ENCODE measurements at regions not wholly inside any gene's neighbourhood (a gene's known extent, or its start where the extent isn't known, plus 50 kb on each side); places are given as distances from the start of the nearest gene placed in this dataset.
"Not testable (repeated sequence)": the region's sequence is repeated elsewhere in the genome, so short reads cannot be mapped to it uniquely, and the experiment has no call there.

DNA sequence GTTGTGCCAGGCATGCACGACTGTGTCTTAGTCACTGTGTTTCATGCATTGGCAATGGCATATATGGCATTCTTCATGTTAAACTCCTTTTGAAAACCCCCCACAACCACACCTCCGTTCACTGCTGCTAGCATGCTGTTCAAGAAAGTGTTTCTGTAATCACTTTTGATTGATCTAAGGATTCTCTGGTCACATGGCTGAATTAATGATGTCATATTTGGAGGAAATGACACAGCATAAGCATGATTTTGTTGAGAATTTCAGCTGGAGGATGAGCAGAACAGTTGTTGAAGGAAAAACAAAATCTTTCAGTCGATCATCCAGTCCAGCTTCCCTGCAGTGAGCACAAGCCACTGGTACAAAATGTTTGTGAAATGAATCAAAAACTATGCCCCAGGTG lies 203.5 kb upstream of the ECI2 start:
- DNase-seq (ENCODE audit: low spot score in 2 of 2) = no peak
- no peak overlapping the region for H3K4me3 Mint-ChIP-seq
- H3K4me1 Mint-ChIP-seq = peaks cover 5% of the 10 kb centered on the region
- no peaks in the 10 kb centered on the region for H3K9me3 Mint-ChIP-seq
- no peaks in the 10 kb centered on the region for H3K36me3 Mint-ChIP-seq
- ATAC-seq = no peak
- no peak overlapping the region for H3K27ac Mint-ChIP-seq

GRCh38 chr6:4336778-4337442 lies 201.5 kb upstream of the ECI2 start:
- Mint-ChIP-seq H3K36me3 (no peaks in the 10 kb centered on the region), H3K4me3 (no peak overlapping the region), H3K9me3 (no peaks in the 10 kb centered on the region), H3K4me1 (no peaks in the 10 kb centered on the region), H3K27ac (no peak overlapping the region)
- no peak for DNase-seq (ENCODE audit: low spot score in 2 of 2)
- ATAC-seq = no peak

DNA sequence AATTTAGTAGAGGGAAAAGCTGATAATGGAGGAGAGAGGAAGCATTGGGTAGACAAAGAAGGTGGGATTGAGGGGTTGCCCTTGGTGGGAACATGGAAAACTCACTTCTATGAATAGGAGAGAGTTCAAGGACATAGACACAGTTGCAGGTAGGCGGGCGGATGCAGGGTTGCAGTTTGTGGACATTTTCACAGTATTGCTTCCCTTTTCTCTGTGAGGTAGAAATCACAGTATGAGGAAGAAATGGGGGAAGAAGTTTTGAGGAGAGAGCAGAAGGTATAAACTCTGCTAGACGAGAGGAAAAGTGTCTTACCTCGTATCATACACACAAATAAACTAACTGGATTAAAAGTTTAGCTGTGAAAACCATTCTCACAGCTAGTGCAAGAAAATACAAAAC lies 200.7 kb upstream of the ECI2 start:
- no peak for DNase-seq (ENCODE audit: low spot score in 2 of 2)
- no peaks in the 10 kb centered on the region for H3K4me1 Mint-ChIP-seq

GRCh38 chr6:4334158-4334740 lies 198.9 kb upstream of the ECI2 start:
- ATAC-seq, H3K36me3 Mint-ChIP-seq, H3K4me3 Mint-ChIP-seq: not testable (repeated sequence)

More for the DNA sequence above, 200.7 kb upstream of the ECI2 start:
- no peak for ATAC-seq
- no peak overlapping the region for H3K4me3 Mint-ChIP-seq
- no peak overlapping the region for H3K27ac Mint-ChIP-seq
- no peaks in the 10 kb centered on the region for H3K9me3 Mint-ChIP-seq
- no peaks in the 10 kb centered on the region for H3K36me3 Mint-ChIP-seq

GRCh38 chr6:4327841-4328240 lies 192.5 kb upstream of the ECI2 start:
- ATAC-seq (no peak), DNase-seq (ENCODE audit: low spot score in 2 of 2) (no peak)
- no peak overlapping the region for H3K27ac Mint-ChIP-seq
- no peaks in the 10 kb centered on the region for H3K4me1 Mint-ChIP-seq
- no peaks in the 10 kb centered on the region for H3K9me3 Mint-ChIP-seq
- H3K4me3 Mint-ChIP-seq = no peak overlapping the region
- no peaks in the 10 kb centered on the region for H3K36me3 Mint-ChIP-seq

More at GRCh38 chr6:4334158-4334740, 198.9 kb upstream of the ECI2 start:
- H3K27ac Mint-ChIP-seq; H3K4me1 Mint-ChIP-seq; H3K9me3 Mint-ChIP-seq; DNase-seq (ENCODE audit: low spot score in 2 of 2): not testable (repeated sequence)

GRCh38 chr6:4324746-4325145 lies 189.4 kb upstream of the ECI2 start:
- Mint-ChIP-seq H3K36me3 (no peaks in the 10 kb centered on the region), H3K4me1 (no peaks in the 10 kb centered on the region), H3K9me3 (no peaks in the 10 kb centered on the region), H3K4me3 (no peak overlapping the region), H3K27ac (no peak overlapping the region)
- ATAC-seq (no peak), DNase-seq (ENCODE audit: low spot score in 2 of 2) (no peak)

GRCh38 chr6:4323322-4323721 lies 187.9 kb upstream of the ECI2 start:
- no peak for DNase-seq (ENCODE audit: low spot score in 2 of 2)
- Mint-ChIP-seq H3K27ac (no peak overlapping the region), H3K4me3 (no peak overlapping the region), H3K9me3 (no peaks in the 10 kb centered on the region), H3K36me3 (no peaks in the 10 kb centered on the region), H3K4me1 (no peaks in the 10 kb centered on the region)
- no peak for ATAC-seq

GRCh38 chr6:4322846-4323309 lies 187.5 kb upstream of the ECI2 start:
- Mint-ChIP-seq H3K9me3 (no peaks in the 10 kb centered on the region), H3K4me3 (no peak overlapping the region), H3K27ac (no peak overlapping the region), H3K36me3 (no peaks in the 10 kb centered on the region), H3K4me1 (no peaks in the 10 kb centered on the region)
- ATAC-seq (no peak), DNase-seq (ENCODE audit: low spot score in 2 of 2) (no peak)

DNA sequence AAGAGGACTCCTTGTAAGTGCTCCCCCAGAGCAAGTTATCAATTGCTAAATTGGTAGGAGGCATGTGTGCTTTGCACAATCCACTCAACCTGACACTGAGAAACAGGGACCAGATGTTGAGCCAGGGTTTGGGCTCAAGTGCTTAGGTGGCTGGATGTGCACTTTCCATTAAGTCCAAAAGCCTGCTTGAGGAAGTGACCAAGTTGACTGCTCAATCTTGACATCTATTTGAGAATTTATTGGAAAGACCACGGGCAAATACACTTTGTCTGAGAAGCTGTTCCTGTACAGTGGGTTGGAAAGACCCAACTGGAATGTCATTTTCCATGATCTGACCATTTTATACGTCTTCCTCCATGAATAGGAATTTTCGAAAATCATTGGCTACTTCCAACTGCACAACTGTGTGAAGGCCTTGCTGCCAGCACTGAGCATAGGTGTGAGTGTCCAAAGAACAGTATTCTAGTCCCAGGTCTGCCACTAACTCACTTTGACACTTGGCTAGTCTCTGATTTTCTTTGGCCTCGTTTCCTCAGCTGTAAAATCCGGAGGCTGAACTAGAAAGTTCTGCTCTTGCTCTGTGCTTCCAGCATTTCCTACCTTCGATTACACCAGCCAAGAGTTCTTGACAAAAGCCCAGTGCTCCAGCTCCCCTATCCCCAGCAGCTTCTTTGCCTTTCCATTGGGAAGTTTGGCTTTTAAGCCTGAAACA lies 186.9 kb upstream of the ECI2 start:
- no peaks in the 10 kb centered on the region for H3K36me3 Mint-ChIP-seq
- H3K27ac Mint-ChIP-seq = no peak overlapping the region
- H3K9me3 Mint-ChIP-seq = no peaks in the 10 kb centered on the region

DNA sequence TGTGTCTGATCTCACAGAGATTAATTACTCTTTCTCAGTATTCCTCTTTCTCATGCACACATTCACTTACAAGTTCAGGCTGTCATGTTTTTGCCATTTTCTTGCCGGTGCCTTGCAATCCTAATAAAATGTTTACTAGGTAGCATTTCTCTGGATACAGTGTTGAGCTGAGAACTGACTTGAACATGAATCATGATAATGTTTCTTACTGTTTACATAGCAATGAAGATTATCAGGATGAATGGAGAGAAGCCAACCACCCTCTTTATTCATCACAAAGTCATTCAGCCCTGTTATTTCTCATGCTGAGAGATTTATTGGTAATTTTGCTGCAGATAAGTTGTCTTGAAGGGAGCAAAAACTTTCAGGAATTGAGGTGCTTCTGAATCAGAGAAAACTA lies 185.5 kb upstream of the ECI2 start:
- Mint-ChIP-seq H3K4me3 (no peak overlapping the region), H3K27ac (no peak overlapping the region), H3K9me3 (no peaks in the 10 kb centered on the region), H3K4me1 (no peaks in the 10 kb centered on the region), H3K36me3 (no peaks in the 10 kb centered on the region)
- ATAC-seq (no peak), DNase-seq (ENCODE audit: low spot score in 2 of 2) (no peak)

More for the DNA sequence above, 186.9 kb upstream of the ECI2 start:
- Mint-ChIP-seq H3K4me3 (no peak overlapping the region), H3K4me1 (no peaks in the 10 kb centered on the region)
- DNase-seq (ENCODE audit: low spot score in 2 of 2) = no peak
- ATAC-seq = no peak

- no peak for DNase-seq (ENCODE audit: low spot score in 2 of 2)
- no peak for ATAC-seq
- no peaks in the 10 kb centered on the region for H3K9me3 Mint-ChIP-seq
- H3K4me1 Mint-ChIP-seq = no peaks in the 10 kb centered on the region
- H3K27ac Mint-ChIP-seq = no peak overlapping the region
- no peak overlapping the region for H3K4me3 Mint-ChIP-seq
- no peaks in the 10 kb centered on the region for H3K36me3 Mint-ChIP-seq
Observed at GRCh38 chr6:4319981-4320683, 184.8 kb upstream of the ECI2 start.

DNA sequence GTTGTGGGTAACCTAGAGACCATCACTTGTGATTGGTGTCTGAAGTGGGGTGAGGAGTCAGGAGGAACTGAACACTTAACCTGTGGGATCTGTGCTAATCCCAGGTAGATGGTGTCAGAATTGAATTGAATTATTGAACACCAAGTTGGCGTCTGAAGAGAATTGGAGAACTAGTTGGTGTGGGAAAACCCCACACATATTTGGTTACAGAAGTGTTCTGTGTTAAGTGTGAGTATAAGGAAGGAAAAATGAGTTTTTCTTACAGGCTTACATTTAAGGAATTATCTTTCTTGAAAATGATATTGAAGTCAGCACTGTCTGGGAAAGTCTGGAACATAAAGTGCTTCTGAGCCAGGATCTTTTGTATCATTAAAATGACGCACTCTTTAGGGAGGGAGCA lies 182.9 kb upstream of the ECI2 start:
- DNase-seq (ENCODE audit: low spot score in 2 of 2) = no peak
- Mint-ChIP-seq H3K27ac (no peak overlapping the region), H3K9me3 (peaks cover 4% of the 10 kb centered on the region), H3K4me3 (no peak overlapping the region), H3K36me3 (no peaks in the 10 kb centered on the region), H3K4me1 (no peaks in the 10 kb centered on the region)
- no peak for ATAC-seq

DNA sequence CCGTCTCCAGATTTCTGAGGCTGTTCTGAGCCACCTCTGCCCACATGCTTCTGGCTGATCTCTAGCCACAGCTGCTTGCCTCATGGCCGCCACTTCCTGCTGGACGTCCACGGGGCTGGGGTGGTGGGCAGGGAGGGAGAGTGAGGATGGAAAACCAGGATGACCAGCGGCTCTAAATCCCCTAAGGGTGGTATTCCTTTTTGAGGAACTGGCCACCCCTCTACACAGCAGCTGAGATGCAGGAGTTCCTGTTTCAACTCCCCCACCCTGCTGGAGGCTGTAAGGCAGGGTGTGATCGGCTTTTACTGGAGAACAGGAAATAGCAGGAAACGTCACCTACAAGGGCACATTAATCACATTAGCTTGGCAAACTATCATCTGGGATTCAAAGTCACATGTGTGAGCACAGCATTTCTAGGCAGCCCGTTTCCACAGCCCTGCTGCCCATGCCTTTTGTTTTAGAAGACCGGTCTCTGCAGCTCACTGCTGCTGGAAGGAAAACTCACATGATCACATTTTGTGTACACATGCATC lies 181.6 kb upstream of the ECI2 start:
- Mint-ChIP-seq H3K4me3 (no peak overlapping the region), H3K9me3 (peaks cover 11% of the 10 kb centered on the region), H3K27ac (no peak overlapping the region), H3K36me3 (no peaks in the 10 kb centered on the region), H3K4me1 (no peaks in the 10 kb centered on the region)
- ATAC-seq (no peak), DNase-seq (ENCODE audit: low spot score in 2 of 2) (no peak)

DNA sequence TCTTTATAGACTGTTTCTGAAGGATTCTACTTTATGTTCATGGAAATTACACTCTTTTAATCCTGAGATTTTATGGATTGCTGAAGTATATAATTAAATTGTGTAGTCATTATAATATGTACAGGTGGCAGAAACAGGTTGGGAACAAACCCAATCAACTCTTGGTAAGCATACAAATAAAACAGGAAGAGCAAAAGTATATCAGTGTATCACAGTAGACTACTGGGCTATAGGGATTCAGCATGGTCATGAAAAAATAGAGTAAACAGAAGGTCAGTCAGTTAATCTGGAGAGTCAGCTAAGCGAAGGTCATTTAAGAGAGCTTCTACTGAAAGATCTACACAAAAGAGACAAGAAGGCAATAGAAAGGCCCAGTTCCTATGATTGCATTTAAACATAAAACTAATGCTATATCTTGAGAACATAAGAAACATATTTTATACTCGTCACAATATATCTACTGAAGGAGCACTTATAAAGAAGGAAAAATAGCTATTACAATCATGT lies 178.9 kb upstream of the ECI2 start:
- H3K27ac Mint-ChIP-seq = no peak overlapping the region
- no peak for ATAC-seq
- DNase-seq (ENCODE audit: low spot score in 2 of 2) = no peak
- no peak overlapping the region for H3K4me3 Mint-ChIP-seq
- peaks cover 23% of the 10 kb centered on the region for H3K9me3 Mint-ChIP-seq
- no peaks in the 10 kb centered on the region for H3K36me3 Mint-ChIP-seq
- no peaks in the 10 kb centered on the region for H3K4me1 Mint-ChIP-seq

DNA sequence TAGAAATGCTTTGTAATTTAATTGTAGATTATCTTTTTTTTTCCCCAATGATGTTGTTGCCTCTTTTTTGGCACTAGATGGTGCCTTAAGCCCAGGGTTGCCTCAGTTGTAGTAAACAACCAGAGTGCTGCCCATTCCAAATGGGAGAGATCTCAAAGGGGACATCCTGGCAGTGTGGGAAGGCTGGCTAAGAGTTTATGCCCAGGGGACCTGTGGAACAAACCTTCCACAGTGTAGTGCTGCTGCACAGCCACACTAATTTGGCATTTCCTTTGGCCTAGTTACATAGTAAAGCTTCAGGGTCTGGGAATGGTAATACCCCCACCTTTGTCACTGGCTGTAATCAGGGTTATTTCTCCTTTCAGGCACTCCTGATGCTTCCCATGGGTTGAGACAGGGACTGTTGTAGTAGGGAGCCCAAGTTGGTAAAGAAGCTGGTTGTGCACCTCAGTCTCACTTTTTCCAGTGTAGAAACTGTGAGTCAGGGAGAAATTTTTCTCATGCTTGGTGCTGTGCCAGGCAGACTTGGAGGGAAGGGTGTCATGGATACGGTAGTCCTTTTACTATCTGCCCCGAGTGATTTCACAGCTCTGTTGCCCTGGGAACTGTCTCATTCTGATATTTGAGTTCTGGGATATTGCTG lies 177.8 kb upstream of the ECI2 start:
- peaks cover 23% of the 10 kb centered on the region for H3K9me3 Mint-ChIP-seq
- ATAC-seq (no peak), DNase-seq (ENCODE audit: low spot score in 2 of 2) (no peak)
- H3K4me1 Mint-ChIP-seq = no peaks in the 10 kb centered on the region
- H3K27ac Mint-ChIP-seq = no peak overlapping the region
- H3K4me3 Mint-ChIP-seq = no peak overlapping the region
- no peaks in the 10 kb centered on the region for H3K36me3 Mint-ChIP-seq
